ENCODE measurements at regions not wholly inside any gene's neighbourhood (a gene's known extent, or its start where the extent isn't known, plus 50 kb on each side); places are given as distances from the start of the nearest gene placed in this dataset.

DNA sequence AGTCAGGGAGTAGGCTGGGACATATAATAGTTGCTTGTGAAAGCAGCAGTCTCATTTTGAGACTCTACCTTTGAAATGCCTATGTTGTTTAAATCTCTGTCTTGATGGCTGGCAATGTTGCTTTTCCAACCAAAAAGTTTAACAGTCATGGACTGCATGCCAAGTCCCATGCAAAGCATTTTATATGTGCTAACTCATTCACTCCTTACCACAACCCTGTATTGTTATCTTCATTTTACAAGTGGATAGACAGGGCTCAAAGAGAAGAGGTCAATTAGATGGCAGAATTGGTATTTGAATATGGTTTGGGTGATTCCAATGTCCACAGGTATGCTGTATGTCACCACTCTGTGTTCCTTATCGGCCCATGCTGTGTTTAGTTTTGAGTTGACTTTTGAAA lies 331.4 kb upstream of the USP24 start:
- no peak for DNase-seq (ENCODE audit: low read depth in 2 of 2)

DNA sequence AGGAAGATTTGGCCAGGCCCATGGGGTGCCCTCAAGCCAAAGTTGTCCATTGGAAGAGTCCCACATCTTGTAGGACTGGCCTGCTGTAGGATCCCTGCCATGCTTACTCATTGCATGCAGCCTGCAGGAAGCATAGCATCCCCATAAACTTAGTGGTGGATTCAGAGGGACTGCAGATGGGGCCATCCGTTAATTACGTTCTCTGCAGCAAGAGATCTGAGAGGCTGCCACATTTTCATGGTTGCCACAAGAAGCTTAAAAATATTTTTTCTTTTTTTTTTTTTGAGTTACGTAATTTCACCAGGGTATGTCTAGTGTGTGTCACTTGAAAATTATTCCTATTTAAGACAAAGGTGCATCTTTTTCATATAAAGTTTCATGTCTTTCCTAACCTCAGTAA lies 329.7 kb upstream of the USP24 start:
- DNase-seq (ENCODE audit: low read depth in 2 of 2) = no peak

DNA sequence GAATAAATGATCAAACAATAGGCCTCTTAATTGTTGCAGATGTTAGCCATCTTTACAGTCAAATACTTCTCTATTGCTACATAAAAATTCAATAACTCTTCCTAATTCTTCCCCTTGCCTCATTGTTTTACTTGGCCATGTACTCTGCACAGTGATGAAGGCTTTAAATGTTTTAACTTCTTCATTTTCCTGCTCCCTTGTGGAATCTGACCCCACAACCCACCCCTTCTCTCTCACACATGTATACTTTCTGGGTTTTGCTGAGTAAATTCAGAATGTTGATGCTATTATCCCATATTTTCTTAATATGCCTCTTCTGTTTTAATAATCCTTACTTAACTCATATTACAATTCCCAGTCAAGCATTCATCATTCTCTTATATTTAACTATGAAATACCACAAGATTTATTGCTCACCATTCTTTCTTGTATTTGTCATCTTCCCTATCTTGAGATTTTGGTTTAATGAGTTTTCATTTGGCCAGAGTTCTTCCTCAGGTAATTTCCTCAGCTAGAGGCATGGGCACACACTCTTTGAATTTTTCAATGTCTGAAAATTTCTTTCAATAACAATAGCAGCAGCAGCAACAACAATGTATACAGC lies 327.8 kb upstream of the USP24 start:
- no peak for DNase-seq (ENCODE audit: low read depth in 2 of 2)

DNA sequence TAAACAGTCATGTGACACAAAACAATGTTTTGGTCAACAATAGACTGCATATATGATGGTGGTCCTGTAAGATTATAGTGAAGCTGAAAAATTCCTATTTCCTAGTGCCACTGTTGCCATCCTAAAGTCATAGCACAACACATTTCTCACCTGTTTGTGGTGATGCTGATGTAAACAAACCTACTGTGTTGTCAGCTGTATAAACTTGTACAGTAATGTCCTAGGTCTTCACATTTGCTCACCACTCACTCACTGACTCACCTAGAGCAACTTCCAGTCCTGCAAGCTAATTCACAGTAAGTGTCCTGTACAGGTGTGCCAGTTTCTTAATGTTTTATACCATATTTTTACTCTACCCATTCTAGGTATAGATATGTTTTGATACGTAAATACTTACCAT lies 326.1 kb upstream of the USP24 start:
- no peak for DNase-seq (ENCODE audit: low read depth in 2 of 2)

DNA sequence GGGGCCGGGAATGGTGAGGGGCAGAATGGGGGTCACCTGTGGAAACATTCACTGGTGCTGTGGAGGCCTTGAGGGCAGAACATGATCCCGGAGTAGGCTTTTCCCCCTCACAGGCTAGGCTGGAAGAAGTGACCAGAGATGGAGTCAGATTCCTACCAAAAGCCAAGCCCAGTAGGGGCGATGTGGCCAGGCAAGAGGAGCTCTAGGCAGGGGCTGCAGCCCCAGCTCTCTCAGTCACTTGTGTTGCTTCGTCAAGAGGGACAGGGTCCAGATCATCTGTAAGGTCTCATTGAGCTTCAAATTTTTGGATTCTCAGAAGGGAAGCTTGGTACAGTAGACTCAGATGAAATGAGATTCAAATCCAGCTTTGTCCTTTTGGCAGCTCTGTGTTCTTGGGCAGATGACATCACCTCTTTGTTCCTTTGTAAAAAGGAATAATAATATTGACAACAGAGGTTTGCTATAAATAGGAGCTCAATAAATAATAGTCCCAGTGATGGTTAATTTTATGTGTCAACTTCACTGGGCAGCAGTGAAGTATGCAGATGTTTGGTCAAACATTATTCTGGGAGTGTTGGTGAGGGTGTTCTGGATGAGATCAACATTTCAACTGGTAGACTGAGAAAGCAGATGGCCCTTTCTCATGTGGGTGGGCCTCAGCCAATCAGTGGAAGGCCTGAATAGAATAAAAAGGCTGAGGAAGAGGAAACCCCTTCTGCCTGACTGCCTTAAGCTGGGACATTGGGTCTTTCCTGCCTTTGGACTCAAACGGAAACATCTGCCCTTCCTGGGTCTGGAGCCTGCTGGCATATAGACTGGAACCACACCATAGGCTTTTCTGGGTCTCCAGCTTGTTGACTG lies 324.7 kb upstream of the USP24 start:
- no peak for DNase-seq (ENCODE audit: low read depth in 2 of 2)

DNA sequence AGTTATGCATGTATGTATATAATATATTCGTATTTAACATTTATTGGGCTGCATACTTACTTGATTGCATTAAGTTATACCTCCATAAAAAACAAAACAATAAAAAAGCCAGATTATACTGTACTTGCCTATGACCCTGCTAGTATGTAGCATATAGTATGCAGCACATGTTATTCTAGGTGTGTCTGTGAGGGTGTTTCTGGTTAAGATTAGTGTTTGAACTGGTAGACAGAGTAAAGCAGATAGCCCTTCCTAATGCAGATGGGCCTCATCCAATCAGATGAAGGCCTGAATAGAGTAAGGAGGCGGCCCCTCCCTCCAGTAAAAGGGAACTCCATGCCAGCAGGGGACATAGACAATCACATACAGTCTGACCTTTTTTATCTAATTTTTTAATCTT lies 323.3 kb upstream of the USP24 start:
- DNase-seq (ENCODE audit: low read depth in 2 of 2) = no peak

GRCh38 chr1:55536545-55536865 lies 321.3 kb upstream of the USP24 start:
- no peak for DNase-seq (ENCODE audit: low read depth in 2 of 2)

GRCh38 chr1:55535724-55536544 lies 320.8 kb upstream of the USP24 start:
- no peak for DNase-seq (ENCODE audit: low read depth in 2 of 2)

- DNase-seq (ENCODE audit: low read depth in 2 of 2) = no peak
These were observed 319.5 kb upstream of the USP24 start for GRCh38 chr1:55534565-55535121.

GRCh38 chr1:55531644-55532043 lies 316.5 kb upstream of the USP24 start:
- DNase-seq (ENCODE audit: low read depth in 2 of 2) = no peak

DNA sequence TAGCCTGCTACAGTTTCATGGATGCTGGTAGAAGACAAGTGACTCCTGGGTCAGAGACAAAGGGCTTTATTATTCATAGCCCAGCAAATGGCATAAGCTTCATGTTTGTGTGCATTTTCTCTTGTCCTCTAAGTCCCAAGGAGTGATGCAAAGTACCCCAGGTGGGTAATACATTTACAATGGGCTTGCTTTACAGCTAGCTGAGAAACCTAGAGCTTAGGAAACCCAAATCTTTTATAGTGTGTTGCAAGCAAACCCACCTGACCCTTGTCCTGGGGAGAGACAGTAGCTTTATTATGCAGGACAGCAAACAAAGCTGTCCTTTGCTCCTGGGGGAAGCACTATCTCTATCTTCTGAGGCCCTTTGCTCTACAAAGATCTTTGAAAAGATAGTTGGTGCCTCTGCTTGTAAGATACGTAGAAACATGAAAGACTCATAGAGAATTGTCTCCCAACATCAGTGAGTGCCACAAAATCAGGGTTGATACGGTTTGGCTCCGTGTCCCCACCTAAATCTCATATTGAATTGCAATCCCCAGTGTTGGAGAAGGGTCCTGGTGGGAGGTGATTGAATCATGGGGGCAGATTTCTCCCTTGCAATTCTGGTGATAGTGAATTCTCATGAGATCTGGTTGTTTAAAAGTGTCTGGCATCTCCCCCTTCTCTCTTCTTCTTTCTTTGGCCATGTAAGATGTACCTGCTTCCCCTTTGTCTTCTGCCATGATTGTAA lies 315.8 kb upstream of the USP24 start:
- DNase-seq (ENCODE audit: low read depth in 2 of 2) = no peak

DNA sequence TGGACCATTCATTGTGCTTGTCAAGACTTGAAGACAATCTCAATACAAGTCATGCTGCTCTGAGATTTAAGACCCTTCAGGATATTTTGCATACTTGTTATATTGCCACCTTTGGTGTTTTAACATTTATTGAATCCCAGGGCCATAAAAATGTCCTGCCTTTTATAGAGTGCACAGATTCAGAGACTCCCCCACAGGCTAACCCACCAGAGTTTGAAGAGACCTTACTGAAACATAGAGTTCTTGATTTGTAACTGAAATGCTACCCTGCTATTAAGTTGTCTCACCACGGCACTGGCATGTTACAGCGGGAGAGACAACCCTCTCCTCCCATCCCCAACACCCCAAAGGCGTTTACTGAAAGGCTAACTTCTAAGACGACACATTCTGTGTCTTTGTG lies 313.9 kb upstream of the USP24 start:
- no peak for DNase-seq (ENCODE audit: low read depth in 2 of 2)

- DNase-seq (ENCODE audit: low read depth in 2 of 2) = no peak
These were observed 312.7 kb upstream of the USP24 start for GRCh38 chr1:55527831-55528230.

- DNase-seq (ENCODE audit: low read depth in 2 of 2) = no peak
These were observed 311.6 kb upstream of the USP24 start for GRCh38 chr1:55526716-55527115.

GRCh38 chr1:55524006-55524405 lies 308.8 kb upstream of the USP24 start:
- no peak for DNase-seq (ENCODE audit: low read depth in 2 of 2)

DNA sequence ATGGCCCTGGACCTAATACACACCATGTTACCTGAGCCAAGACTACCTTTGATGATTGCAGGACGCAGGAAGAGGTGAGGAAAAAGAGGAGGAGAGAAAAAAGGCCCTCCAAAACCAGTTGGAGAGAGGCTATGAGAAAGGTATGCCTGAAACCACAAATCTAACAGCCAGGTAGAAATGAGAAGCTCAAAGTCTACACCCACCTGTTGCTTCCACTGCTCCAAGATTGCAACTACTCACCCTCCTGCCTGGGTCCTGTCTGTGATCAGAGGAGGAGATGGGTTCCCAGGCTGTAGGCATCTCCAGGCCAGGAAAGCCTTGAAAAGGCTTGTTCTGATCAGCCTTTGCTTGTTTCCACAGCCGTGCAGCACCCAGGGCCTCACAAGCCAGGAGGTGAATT lies 307.8 kb upstream of the USP24 start:
- no peak for DNase-seq (ENCODE audit: low read depth in 2 of 2)

GRCh38 chr1:55522353-55522903 lies 307.3 kb upstream of the USP24 start:
- DNase-seq (ENCODE audit: low read depth in 2 of 2) = no peak

DNA sequence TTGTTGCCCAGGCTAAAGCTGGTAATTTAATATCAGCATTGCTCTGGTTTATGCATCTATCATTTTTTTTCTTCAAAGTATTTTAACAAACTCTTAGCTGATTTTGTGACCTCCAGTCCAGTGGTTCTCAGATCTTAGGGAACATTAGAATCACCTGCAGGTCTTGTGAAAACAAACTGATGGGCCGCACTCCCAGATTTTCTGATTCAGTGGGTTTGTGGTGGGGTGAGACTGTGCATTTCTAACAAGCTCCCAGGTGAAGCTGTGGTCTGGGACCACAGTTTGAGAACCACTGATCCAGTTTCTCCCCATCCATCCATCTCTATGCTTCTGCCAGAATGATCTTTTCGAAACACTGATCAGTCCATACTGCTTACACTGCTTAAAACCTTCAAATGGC lies 305.7 kb upstream of the USP24 start:
- DNase-seq (ENCODE audit: low read depth in 2 of 2) = no peak

DNA sequence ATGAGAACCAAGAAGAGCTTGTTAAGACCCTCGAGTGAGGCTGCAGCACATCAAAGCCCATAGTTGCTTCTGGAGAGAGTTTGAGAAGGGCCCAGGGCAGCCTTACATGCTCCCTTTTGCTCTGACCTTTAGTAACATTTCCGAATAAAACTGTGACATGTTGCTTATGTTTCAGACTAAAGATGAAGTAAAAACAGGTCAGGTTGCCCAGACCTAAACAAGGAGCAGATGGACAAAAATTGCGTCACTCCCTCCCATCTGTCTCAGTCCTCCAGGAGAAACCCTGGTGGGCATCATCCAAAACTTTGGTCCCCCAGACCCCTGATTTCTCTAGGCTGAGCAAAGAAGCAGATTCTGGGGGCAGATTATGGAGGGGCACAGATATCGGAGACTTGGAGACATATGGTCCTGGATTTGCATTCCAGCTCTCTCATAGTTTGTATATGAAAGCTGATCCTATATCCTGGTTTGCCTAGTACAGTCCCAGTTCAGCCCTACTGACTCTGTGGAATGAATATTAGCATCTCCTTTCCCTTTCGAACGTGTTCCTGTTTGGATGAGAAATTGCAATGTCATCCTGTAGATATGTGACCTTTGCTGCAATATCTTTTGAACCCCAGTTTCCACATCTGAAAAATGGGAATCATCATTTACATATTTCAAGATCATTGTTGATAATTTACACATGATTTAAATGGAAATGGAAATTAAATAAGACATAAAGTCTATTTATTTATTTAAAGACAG lies 304.9 kb upstream of the USP24 start:
- DNase-seq (ENCODE audit: low read depth in 2 of 2) = no peak

GRCh38 chr1:55519276-55519675 lies 304.1 kb upstream of the USP24 start:
- no peak for DNase-seq (ENCODE audit: low read depth in 2 of 2)

- DNase-seq (ENCODE audit: low read depth in 2 of 2) = no peak
These were observed 301.9 kb upstream of the USP24 start for GRCh38 chr1:55517036-55517435.
